ENCODE measurements at regions not wholly inside any gene's neighbourhood (a gene's known extent, or its start where the extent isn't known, plus 50 kb on each side); places are given as distances from the start of the nearest gene placed in this dataset.

DNA sequence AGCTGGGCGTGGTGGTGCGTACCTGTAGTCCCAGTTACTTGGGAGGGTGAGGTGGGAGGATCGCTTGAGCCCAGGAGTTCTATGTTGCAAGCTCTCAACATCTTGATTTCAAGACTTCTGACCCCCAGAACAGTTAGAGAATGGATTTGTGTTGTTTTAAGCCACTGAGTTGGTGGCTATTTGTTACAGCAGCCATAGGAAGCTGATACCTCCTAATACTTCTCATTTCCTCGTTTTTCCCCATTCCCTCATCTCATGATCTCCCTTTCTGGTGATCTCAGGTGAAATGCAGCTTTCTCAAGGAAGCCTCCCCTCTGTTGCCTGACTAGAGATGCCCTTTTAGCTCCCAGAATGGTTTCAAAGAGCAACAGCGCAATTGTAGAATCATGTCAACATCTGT lies 378.8 kb downstream of the TYW1 start:
- no peak for DNase-seq (ENCODE audit: low read depth)
- H3K4me3 ChIP-seq (ENCODE audit: low read depth, low read length): no peak overlapping the region
- TF ChIP-seq, protein P1, sequence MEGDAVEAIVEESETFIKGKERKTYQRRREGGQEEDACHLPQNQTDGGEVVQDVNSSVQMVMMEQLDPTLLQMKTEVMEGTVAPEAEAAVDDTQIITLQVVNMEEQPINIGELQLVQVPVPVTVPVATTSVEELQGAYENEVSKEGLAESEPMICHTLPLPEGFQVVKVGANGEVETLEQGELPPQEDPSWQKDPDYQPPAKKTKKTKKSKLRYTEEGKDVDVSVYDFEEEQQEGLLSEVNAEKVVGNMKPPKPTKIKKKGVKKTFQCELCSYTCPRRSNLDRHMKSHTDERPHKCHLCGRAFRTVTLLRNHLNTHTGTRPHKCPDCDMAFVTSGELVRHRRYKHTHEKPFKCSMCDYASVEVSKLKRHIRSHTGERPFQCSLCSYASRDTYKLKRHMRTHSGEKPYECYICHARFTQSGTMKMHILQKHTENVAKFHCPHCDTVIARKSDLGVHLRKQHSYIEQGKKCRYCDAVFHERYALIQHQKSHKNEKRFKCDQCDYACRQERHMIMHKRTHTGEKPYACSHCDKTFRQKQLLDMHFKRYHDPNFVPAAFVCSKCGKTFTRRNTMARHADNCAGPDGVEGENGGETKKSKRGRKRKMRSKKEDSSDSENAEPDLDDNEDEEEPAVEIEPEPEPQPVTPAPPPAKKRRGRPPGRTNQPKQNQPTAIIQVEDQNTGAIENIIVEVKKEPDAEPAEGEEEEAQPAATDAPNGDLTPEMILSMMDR (IDR thresholded peaks at IDR 0.05; ENCODE audit: insufficient read depth, low read depth, low read length, missing control alignments): no peak

DNA sequence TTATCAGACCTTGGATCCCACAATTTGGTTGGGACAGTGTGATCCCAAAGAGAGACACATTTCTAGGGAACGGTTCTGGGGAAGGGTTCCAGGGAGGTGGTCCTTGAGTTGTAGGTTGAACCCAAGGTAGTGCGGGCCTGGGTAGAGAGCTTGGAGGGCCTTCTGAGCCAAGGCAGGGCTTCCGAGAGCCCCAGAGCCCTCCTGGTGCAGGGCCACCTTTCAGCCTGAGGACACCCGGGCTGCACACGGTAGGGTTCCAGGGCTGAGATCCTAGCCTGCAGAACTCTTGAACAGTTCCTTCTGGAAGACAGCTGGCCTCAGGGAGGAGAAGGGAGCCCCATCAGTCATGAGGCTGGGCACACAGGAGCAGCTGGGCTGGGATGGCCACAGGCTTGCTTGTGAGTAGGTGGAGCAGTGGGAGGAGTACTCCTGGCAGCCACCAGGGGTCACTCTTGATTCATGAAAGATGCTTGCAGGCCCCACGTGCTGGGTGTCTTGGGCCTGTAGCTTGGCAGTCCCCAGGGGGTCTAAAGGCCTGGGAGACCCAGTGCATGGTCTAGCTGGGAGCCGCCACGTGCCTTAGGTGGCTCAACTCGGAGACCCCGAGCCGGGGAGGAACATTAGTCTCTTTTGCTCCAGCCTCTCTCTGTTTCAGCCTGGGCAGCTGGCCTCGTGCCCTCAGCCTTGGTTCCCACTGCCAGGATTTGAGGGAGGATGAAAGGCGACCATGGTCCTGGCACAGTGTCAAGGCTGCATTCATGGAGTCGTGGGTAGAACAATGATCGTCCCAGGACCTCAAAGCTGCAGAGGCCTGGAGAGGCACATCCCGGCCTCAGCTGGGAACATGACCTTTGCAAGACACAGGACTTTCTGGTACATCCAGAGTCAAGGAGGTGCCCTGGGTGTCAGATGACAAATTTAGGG lies 381.6 kb downstream of the TYW1 start:
- TF ChIP-seq, protein P1 (IDR thresholded peaks at IDR 0.05; ENCODE audit: insufficient read depth, low read depth, low read length, missing control alignments): peak; percentile 90
- H3K4me3 ChIP-seq (ENCODE audit: low read depth, low read length): no peak overlapping the region
- DNase-seq (ENCODE audit: low read depth): peak; percentile 82

DNA sequence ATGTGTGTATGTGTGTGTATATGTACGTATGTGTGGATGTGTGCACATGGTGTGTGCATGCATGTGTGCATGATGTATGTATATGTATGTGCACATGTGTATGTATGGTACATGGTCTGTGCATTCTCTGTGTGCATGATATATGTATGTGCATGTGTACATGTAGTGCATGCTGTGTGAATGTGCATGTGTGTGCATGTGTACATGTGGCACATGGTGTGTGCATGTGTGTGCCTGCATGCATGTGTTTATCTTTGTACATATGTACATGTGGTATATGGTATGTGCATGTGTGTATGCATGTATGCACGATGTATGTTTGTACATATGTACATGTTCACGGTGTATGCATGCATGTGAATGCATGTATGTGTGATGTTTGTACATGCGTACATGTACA lies 383.7 kb downstream of the TYW1 start:
- H3K4me3 ChIP-seq (ENCODE audit: low read depth, low read length): no peak overlapping the region
- no peak for DNase-seq (ENCODE audit: low read depth)
- TF ChIP-seq, protein P1 (IDR thresholded peaks at IDR 0.05; ENCODE audit: insufficient read depth, low read depth, low read length, missing control alignments): no peak

DNA sequence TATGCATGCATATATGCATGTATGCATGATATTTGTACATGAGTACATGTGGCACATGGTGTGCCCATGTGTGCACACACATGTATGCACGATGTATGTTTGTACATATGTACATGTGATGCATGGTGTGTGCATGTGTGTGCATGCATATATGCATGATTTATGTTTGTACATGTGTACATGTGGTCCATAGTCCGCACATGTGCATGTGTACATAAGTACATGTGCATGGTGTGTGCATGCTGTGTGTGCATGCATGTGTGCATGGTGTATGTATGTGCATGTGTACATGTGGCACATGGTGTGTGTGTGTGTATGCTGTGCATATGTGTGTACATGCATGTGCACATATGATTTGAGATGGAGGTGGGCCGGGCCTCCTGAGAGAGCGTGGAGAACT lies 384.2 kb downstream of the TYW1 start:
- TF ChIP-seq, protein P1 (IDR thresholded peaks at IDR 0.05; ENCODE audit: insufficient read depth, low read depth, low read length, missing control alignments): no peak
- no peak for DNase-seq (ENCODE audit: low read depth)
- no peak overlapping the region for H3K4me3 ChIP-seq (ENCODE audit: low read depth, low read length)

DNA sequence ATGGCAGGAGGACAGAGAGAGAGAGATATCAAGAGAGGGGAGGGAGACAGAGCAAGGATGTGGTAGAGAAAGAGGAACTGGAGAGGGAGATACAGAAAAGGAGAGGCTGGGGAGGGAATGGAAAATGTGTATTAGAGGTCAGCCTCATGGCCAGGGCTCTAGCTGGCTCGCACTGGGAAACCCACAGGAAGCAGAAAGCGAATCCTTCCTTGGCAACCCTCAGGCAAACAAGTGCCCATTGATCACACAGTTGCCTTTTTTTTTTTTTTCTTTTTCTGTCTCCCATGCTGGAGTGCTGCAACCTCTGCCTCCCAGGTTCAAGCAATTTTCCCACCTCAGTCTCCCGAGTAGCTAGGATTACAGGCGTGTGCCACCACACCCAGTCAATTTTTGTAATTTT lies 391.2 kb downstream of the TYW1 start:
- TF ChIP-seq, protein P1 (IDR thresholded peaks at IDR 0.05; ENCODE audit: insufficient read depth, low read depth, low read length, missing control alignments): no peak
- no peak for DNase-seq (ENCODE audit: low read depth)
- H3K4me3 ChIP-seq (ENCODE audit: low read depth, low read length): no peak overlapping the region

DNA sequence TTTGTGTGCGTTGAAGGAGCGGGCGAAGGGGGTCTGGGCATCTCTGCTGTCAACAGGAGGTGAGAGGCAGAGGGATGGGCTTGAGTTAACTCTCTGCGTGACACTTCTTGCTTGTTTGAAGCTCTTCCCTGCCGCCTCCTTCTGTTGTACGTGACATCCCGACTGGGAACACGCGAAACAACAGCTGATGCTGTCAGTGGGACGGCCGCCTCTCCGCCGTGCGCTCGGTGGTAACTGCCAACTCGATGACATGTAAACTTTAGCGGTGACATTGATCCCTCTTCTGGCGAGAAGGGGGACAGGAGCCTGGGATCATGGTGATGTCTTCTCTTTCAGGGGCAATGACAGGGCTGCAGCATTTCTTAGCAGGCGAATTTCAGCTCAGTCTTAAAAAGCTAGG lies 394.5 kb downstream of the TYW1 start:
- TF ChIP-seq, protein P1 (IDR thresholded peaks at IDR 0.05; ENCODE audit: insufficient read depth, low read depth, low read length, missing control alignments): no peak
- no peak overlapping the region for H3K4me3 ChIP-seq (ENCODE audit: low read depth, low read length)

More for the DNA sequence above, 394.5 kb downstream of the TYW1 start:
- no peak for DNase-seq (ENCODE audit: low read depth)

Measured in GM12865 (cell line).